ENCODE measurements at regions not wholly inside any gene's neighbourhood (a gene's known extent, or its start where the extent isn't known, plus 50 kb on each side); places are given as distances from the start of the nearest gene placed in this dataset.

GRCh38 chr13:48819899-48820298 lies 155.8 kb upstream of the FNDC3A start:
- TF ChIP-seq CTCF (IDR thresholded peaks at IDR 0.05) (no peak), POLR2A (IDR thresholded peaks at IDR 0.05) (no peak)
